Neuronal stem cell (in vitro differentiated cells): ENCODE measurements at regions not wholly inside any gene's neighbourhood (a gene's known extent, or its start where the extent isn't known, plus 50 kb on each side); places are given as distances from the start of the nearest gene placed in this dataset.
"Not testable (repeated sequence)": the region's sequence is repeated elsewhere in the genome, so short reads cannot be mapped to it uniquely, and the experiment has no call there.

ENCODE experiments used
- DNase-seq: peaks from one replicate; pipeline ENCODE4 v3.0.0-alpha.2; 2013; ENCODE audit warnings: low spot score
- H2AFZ ChIP-seq: one replicate; pipeline ENCODE4 v1.6.1; 2013; ENCODE audit warnings: mild to moderate bottlenecking, low read length, inconsistent platforms
- H2AK5ac ChIP-seq: 2 replicates; pipeline ENCODE4 v1.6.1; 2013; ENCODE audit warnings: low read depth, mild to moderate bottlenecking, inconsistent platforms, low read length, moderate library complexity, mixed read lengths
- H2BK120ac ChIP-seq: 2 replicates; pipeline ENCODE4 v1.6.1; 2013; ENCODE audit warnings: low read depth, mild to moderate bottlenecking, inconsistent platforms, low read length, moderate library complexity, mixed read lengths
- H2BK12ac ChIP-seq: one replicate; pipeline ENCODE4 v1.6.1; 2013; ENCODE audit warnings: low read length, inconsistent platforms
- H2BK15ac ChIP-seq: 2 replicates; pipeline ENCODE4 v1.6.1; 2013; ENCODE audit warnings: mild to moderate bottlenecking, low read length, inconsistent platforms, mixed read lengths
- H2BK5ac ChIP-seq: one replicate; pipeline ENCODE4 v1.6.1; 2013; ENCODE audit warnings: inconsistent platforms, mild to moderate bottlenecking, low read length, moderate library complexity
- H3K14ac ChIP-seq: one replicate; pipeline ENCODE4 v1.6.1; 2013; ENCODE audit warnings: low read length, inconsistent platforms
- H3K18ac ChIP-seq: 2 replicates; pipeline ENCODE4 v1.6.1; 2013; ENCODE audit warnings: low read length, inconsistent platforms
- H3K23ac ChIP-seq: 2 replicates; pipeline ENCODE4 v1.6.1; 2013; ENCODE audit warnings: low read depth, mild to moderate bottlenecking, mixed read lengths, low read length, inconsistent platforms; ENCODE audit not compliant: poor library complexity
- H3K27ac ChIP-seq: replicated peaks from 3 replicates; pipeline ENCODE4 v1.5.1; 2013; ENCODE audit warnings: low read length, inconsistent platforms
- H3K27me3 ChIP-seq, 3 experiments: 2 replicates each; pipeline ENCODE4 v1.6.1; 2013; ENCODE audit warnings: low read length in 3 of 3, mild to moderate bottlenecking in 2 of 3, inconsistent platforms in 1 of 3, low read depth in 1 of 3, mixed read lengths in 1 of 3, moderate library complexity in 1 of 3; ENCODE audit not compliant: control insufficient read depth in 3 of 3, insufficient read depth in 3 of 3
- H3K36me3 ChIP-seq, 2 donors: replicated peaks in 1 of 2; 2 replicates each; pipeline ENCODE4 v1.6.1; 2013; ENCODE audit warnings: low read length in 2 of 2; ENCODE audit not compliant: control insufficient read depth in 2 of 2, insufficient read depth in 2 of 2
- H3K4ac ChIP-seq: 2 replicates; pipeline ENCODE4 v1.6.1; 2013; ENCODE audit warnings: inconsistent platforms, mild to moderate bottlenecking, low read length, moderate library complexity
- H3K4me1 ChIP-seq, 2 donors: 1 replicate in 1 of 2; 2 replicates in 1 of 2; pipeline ENCODE4 v1.6.1; 2013; ENCODE audit warnings: low read length in 2 of 2, low read depth in 1 of 2; ENCODE audit not compliant: control insufficient read depth in 2 of 2, insufficient read depth in 1 of 2
- H3K4me2 ChIP-seq: one replicate; pipeline ENCODE4 v1.6.1; 2013; ENCODE audit warnings: mild to moderate bottlenecking, low read length, inconsistent platforms; ENCODE audit not compliant: insufficient read depth, poor library complexity, severe bottlenecking
- H3K4me3 ChIP-seq, 2 donors: 2 replicates each; pipeline ENCODE4 v1.5.1; 2013; ENCODE audit warnings: low read length in 2 of 2, mild to moderate bottlenecking in 2 of 2, inconsistent platforms in 1 of 2, moderate library complexity in 1 of 2
- H3K79me1 ChIP-seq: one replicate; pipeline ENCODE4 v1.6.1; 2013; ENCODE audit warnings: low read depth, mild to moderate bottlenecking, inconsistent platforms, low read length, moderate library complexity
- H3K9ac ChIP-seq: one replicate; pipeline ENCODE4 v1.6.1; 2013; ENCODE audit warnings: mild to moderate bottlenecking, low read depth, low read length, inconsistent platforms; ENCODE audit not compliant: poor library complexity
- H3K9me3 ChIP-seq, 2 donors: replicated peaks in 1 of 2; 2 replicates each; pipeline versions ENCODE3 to v1.6.1; 2013; ENCODE audit warnings: low read length in 2 of 2, mild to moderate bottlenecking in 2 of 2, inconsistent platforms in 1 of 2, low read depth in 1 of 2, mixed read lengths in 1 of 2, moderate library complexity in 1 of 2; ENCODE audit not compliant: control insufficient read depth in 2 of 2, insufficient read depth in 1 of 2
- H4K8ac ChIP-seq: one replicate; pipeline ENCODE4 v1.6.1; 2013; ENCODE audit warnings: low read depth, mild to moderate bottlenecking, inconsistent platforms, low read length, moderate library complexity
- H4K91ac ChIP-seq: one replicate; pipeline ENCODE4 v1.6.1; 2013; ENCODE audit warnings: low read length, low read depth, mild to moderate bottlenecking, inconsistent platforms; ENCODE audit not compliant: poor library complexity
- WGBS, 2 donors: extraction: QIAGEN DNeasy Blood & Tissue Kit; methylation state at CpG; one replicate each; pipeline ENCODE4 v1.1.7; 2013; ENCODE audit warnings: missing lambda C conversion rate in 2 of 2, mixed read lengths in 1 of 2; ENCODE audit not compliant: insufficient read length in 2 of 2, insufficient replicate concordance in 1 of 2; ENCODE audit errors: extremely low coverage in 2 of 2; 5-methylcytosine and 5-hydroxymethylcytosine counted together

DNA sequence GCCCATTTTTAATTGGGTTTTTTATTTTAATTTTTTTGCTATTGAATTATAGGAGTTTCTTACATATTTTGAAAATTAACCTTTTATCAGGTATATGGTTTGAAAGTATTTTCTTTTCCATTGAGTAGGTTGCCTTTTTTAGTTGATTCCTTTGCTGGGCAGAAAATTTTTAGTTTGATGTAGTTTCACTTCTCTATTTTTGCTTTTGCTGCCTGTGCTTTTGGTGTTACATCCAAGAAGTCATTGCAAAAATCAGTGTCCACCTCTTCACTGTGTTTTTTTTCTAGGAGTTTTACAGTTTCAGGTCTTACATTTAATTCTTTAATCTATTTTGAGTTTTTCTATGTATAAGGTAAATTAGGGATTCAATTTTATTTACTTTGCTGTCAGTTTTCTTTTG lies 129.8 kb upstream of the FERD3L start:
- no peak for DNase-seq
- Histone ChIP-seq H4K8ac (no peak overlapping the region), H3K4me1 (no peaks in the 10 kb centered on the region), H3K23ac (no peak overlapping the region), H3K4me3 (no peak overlapping the region), H2BK15ac (no peak overlapping the region), H2BK12ac (no peak overlapping the region), H3K27ac (no peak overlapping the region), H2BK120ac (no peak overlapping the region), H3K79me1 (no peaks in the 10 kb centered on the region), H3K4ac (no peak overlapping the region), H3K9me3 (peaks cover 0 to 6% of the 10 kb centered on the region in 2 donors), H3K4me2 (no peak overlapping the region), H3K36me3 (no peaks in the 10 kb centered on the region), H4K91ac (no peak overlapping the region), H2AK5ac (no peak overlapping the region), H3K27me3 (no peaks in the 10 kb centered on the region), H2BK5ac (no peak overlapping the region), H3K9ac (no peak overlapping the region), H2AFZ (no peak overlapping the region), H3K18ac (no peak overlapping the region), H3K14ac (no peak overlapping the region)

DNA sequence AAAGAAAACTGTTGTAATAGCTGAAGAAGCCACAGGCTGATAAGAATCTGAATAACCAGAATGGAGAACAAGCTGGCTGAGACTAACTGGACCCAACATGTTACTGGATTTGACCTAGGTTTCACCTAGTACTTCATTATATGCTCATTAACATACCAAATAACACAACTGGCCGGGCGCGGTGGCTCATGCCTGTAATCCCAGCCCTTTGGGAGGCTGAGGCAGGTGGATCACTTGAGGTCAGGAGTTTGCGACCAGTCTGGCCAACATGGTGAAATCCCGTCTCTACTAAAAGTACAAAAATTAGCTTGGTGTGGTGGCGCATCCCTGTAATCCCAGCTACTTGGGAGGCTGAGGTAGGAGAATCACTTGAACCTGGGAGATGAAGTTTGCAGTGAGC lies 127.1 kb upstream of the FERD3L start:
- not testable (repeated sequence) for H4K91ac ChIP-seq, H3K4me3 ChIP-seq, DNase-seq

DNA sequence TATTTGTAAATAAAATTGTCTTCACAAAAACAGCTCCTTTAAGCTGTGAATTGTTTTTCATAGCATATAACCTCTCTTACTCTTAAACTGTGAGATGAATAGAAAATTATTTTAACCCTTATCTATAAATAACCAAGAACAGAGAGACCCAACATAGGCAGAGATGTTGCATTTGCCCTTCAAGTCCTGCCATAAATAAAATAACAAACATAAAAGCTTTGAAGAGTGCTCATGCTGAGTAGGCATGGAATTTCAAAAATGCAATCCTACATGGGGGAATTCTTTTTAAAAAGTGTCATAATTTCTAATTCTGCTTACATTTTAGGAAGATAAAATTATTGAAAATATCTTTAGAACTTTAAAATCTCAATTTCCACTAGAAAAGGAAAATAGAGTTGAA lies 124.1 kb upstream of the FERD3L start:
- Histone ChIP-seq H2BK5ac (no peak overlapping the region), H3K27me3 (no peaks in the 10 kb centered on the region), H3K14ac (no peak overlapping the region), H3K4me1 (no peaks in the 10 kb centered on the region), H2BK120ac (no peak overlapping the region), H3K4ac (no peak overlapping the region), H2BK15ac (no peak overlapping the region), H2AFZ (no peak overlapping the region), H4K91ac (no peak overlapping the region), H3K23ac (no peak overlapping the region), H3K79me1 (no peaks in the 10 kb centered on the region), H2AK5ac (no peak overlapping the region), H3K36me3 (no peaks in the 10 kb centered on the region), H4K8ac (no peak overlapping the region), H2BK12ac (no peak overlapping the region), H3K18ac (no peak overlapping the region), H3K9ac (no peak overlapping the region), H3K4me3 (no peak overlapping the region), H3K4me2 (no peak overlapping the region), H3K9me3 (no peaks in the 10 kb centered on the region), H3K27ac (no peak overlapping the region)
- no peak for DNase-seq

More for the DNA sequence above, 127.1 kb upstream of the FERD3L start:
- no CpG with 5 or more reads among the region's 6 CpGs for WGBS, 2 donors
- not testable (repeated sequence) for H3K36me3 ChIP-seq, H4K8ac ChIP-seq, H3K9me3 ChIP-seq, H2BK5ac ChIP-seq, H3K4ac ChIP-seq, H2AFZ ChIP-seq, H3K18ac ChIP-seq, H3K27ac ChIP-seq, H2BK15ac ChIP-seq, H3K9ac ChIP-seq, H3K14ac ChIP-seq, H2BK120ac ChIP-seq, H3K23ac ChIP-seq, H3K79me1 ChIP-seq, H2BK12ac ChIP-seq, H2AK5ac ChIP-seq, H3K4me1 ChIP-seq, H3K27me3 ChIP-seq, H3K4me2 ChIP-seq

DNA sequence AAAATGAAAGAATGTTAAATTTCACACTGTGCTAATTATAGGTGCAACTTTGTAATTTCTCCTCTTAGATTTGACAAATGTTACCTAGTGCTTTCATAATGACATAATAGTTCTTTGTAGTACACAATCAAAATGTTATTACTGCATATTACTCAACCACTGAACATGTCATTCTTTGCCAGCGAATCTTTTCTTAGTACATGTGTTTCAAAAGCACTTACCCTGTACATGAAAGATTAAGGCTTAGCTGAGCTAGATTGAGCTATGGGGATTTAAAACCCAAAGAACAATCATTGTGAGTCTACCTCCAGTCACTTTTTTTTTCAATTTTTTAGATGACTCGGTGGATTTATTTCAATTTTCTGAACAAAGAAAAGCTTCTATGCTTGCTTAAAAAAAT lies 123.5 kb upstream of the FERD3L start:
- Histone ChIP-seq H3K4me3 (no peak overlapping the region), H3K4me2 (no peak overlapping the region), H2AFZ (no peak overlapping the region), H3K36me3 (no peaks in the 10 kb centered on the region), H3K27me3 (no peaks in the 10 kb centered on the region), H2BK15ac (no peak overlapping the region), H4K8ac (no peak overlapping the region), H3K18ac (no peak overlapping the region), H3K23ac (no peak overlapping the region), H2BK5ac (no peak overlapping the region), H2AK5ac (no peak overlapping the region), H3K4ac (no peak overlapping the region), H3K27ac (no peak overlapping the region), H3K9ac (no peak overlapping the region), H2BK120ac (no peak overlapping the region), H3K9me3 (no peaks in the 10 kb centered on the region), H3K14ac (no peak overlapping the region), H4K91ac (no peak overlapping the region), H3K79me1 (no peaks in the 10 kb centered on the region), H3K4me1 (no peaks in the 10 kb centered on the region), H2BK12ac (no peak overlapping the region)
- no CpG with 5 or more reads among the region's 2 CpGs for WGBS, 2 donors
- DNase-seq = no peak
